ENCODE measurements at regions not wholly inside any gene's neighbourhood (a gene's known extent, or its start where the extent isn't known, plus 50 kb on each side); places are given as distances from the start of the nearest gene placed in this dataset.

- no peaks in the 10 kb centered on the region for H3K4me1 ChIP-seq (ENCODE audit: insufficient read depth, low read length, severe bottlenecking)
- H4K20me1 ChIP-seq (ENCODE audit: insufficient read depth, low read length): no peaks in the 10 kb centered on the region
- H3K4me3 ChIP-seq (ENCODE audit: low read depth, low read length, poor library complexity, severe bottlenecking): no peak overlapping the region
- H3K9me2 ChIP-seq (ENCODE audit: low read depth, low read length): no peaks in the 10 kb centered on the region
- H3K9ac ChIP-seq (ENCODE audit: low read length): no peak overlapping the region
- no peaks in the 10 kb centered on the region for H3K79me2 ChIP-seq (ENCODE audit: insufficient read depth, low read length)
- peaks cover 3% of the 10 kb centered on the region; the same call in 1 of the 2 replicates for H3K27me3 ChIP-seq (ENCODE audit: insufficient read depth, low read length)
- no peaks in the 10 kb centered on the region for H3F3A ChIP-seq (ENCODE audit: insufficient read depth, low read length)
- no peak overlapping the region for H3K27ac ChIP-seq (ENCODE audit: low read depth, low read length, poor library complexity, severe bottlenecking)
- 0 out of 2 replicates have a peak, but pooled peaks cover 3% of the 10 kb centered on the region for H3K9me3 ChIP-seq (ENCODE audit: low read length)
- no peak overlapping the region for H2AFZ ChIP-seq (ENCODE audit: low read length)
- no peak for TF ChIP-seq CTCF (IDR thresholded peaks at IDR 0.05; ENCODE audit: low read length)
- TF ChIP-seq EZH2 (IDR thresholded peaks at IDR 0.05; ENCODE audit: borderline replicate concordance, low read length): no peak
- no peak overlapping the region for H3K4me2 ChIP-seq (ENCODE audit: low read length)
- no peaks in the 10 kb centered on the region for H3K36me3 ChIP-seq (ENCODE audit: insufficient read depth, low read length)
Observed at GRCh38 chr3:154734468-154734867, 304.5 kb upstream of the GPR149 start.

- H3K36me3 ChIP-seq (ENCODE audit: insufficient read depth, low read length): no peaks in the 10 kb centered on the region
- H3K9me2 ChIP-seq (ENCODE audit: low read depth, low read length): no peaks in the 10 kb centered on the region
- no peaks in the 10 kb centered on the region for H3K79me2 ChIP-seq (ENCODE audit: insufficient read depth, low read length)
- no peak overlapping the region for H3K27ac ChIP-seq (ENCODE audit: low read depth, low read length, poor library complexity, severe bottlenecking)
- H3K4me3 ChIP-seq (ENCODE audit: low read depth, low read length, poor library complexity, severe bottlenecking): no peak overlapping the region
- H4K20me1 ChIP-seq (ENCODE audit: insufficient read depth, low read length): no peaks in the 10 kb centered on the region
- H3F3A ChIP-seq (ENCODE audit: insufficient read depth, low read length): no peaks in the 10 kb centered on the region
- H3K4me2 ChIP-seq (ENCODE audit: low read length): no peak overlapping the region
- no peak overlapping the region for H2AFZ ChIP-seq (ENCODE audit: low read length)
- no peaks in the 10 kb centered on the region for H3K4me1 ChIP-seq (ENCODE audit: insufficient read depth, low read length, severe bottlenecking)
- H3K9me3 ChIP-seq (ENCODE audit: low read length): 0 out of 2 replicates have a peak, but pooled peaks cover 3% of the 10 kb centered on the region
- no peak overlapping the region for H3K9ac ChIP-seq (ENCODE audit: low read length)
- TF ChIP-seq CTCF (IDR thresholded peaks at IDR 0.05; ENCODE audit: low read length) (peak; percentile 17; the same call in 1 of the 2 replicates), EZH2 (IDR thresholded peaks at IDR 0.05; ENCODE audit: borderline replicate concordance, low read length) (no peak)
- peaks cover 3% of the 10 kb centered on the region; the same call in 1 of the 2 replicates for H3K27me3 ChIP-seq (ENCODE audit: insufficient read depth, low read length)
Observed at GRCh38 chr3:154730186-154730585, 300.2 kb upstream of the GPR149 start.

DNA sequence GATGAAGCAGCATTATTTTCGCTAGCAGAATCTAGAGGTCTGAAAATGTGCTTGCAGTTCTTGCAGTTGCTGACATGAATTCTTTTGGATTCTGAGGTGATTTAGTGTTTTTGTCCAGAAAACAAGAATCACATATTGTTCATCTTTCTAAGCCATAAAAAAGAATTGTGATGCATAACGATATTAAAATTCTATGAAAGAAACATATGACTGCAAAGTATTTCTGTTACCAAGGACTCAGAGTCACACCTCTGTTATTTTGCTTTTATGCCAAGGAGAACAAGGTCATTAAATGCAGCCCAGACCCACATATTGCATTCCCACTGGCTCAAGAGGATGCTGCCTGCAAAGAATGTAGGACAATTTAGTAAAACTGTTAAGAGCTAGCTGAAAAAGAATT is 299.8 kb upstream of the GPR149 start:
- Histone ChIP-seq H2AFZ (ENCODE audit: low read length) (no peak overlapping the region), H3K9me3 (ENCODE audit: low read length) (0 out of 2 replicates have a peak, but pooled peaks cover 3% of the 10 kb centered on the region), H3K4me3 (ENCODE audit: low read depth, low read length, poor library complexity, severe bottlenecking) (no peak overlapping the region), H3K27me3 (ENCODE audit: insufficient read depth, low read length) (peaks cover 3% of the 10 kb centered on the region; the same call in 1 of the 2 replicates), H3K27ac (ENCODE audit: low read depth, low read length, poor library complexity, severe bottlenecking) (no peak overlapping the region), H3K4me1 (ENCODE audit: insufficient read depth, low read length, severe bottlenecking) (no peaks in the 10 kb centered on the region), H4K20me1 (ENCODE audit: insufficient read depth, low read length) (no peaks in the 10 kb centered on the region), H3K4me2 (ENCODE audit: low read length) (no peak overlapping the region), H3K9me2 (ENCODE audit: low read depth, low read length) (no peaks in the 10 kb centered on the region), H3F3A (ENCODE audit: insufficient read depth, low read length) (no peaks in the 10 kb centered on the region), H3K36me3 (ENCODE audit: insufficient read depth, low read length) (no peaks in the 10 kb centered on the region), H3K79me2 (ENCODE audit: insufficient read depth, low read length) (no peaks in the 10 kb centered on the region), H3K9ac (ENCODE audit: low read length) (no peak overlapping the region)
- TF ChIP-seq CTCF (IDR thresholded peaks at IDR 0.05; ENCODE audit: low read length) (no peak), EZH2 (IDR thresholded peaks at IDR 0.05; ENCODE audit: borderline replicate concordance, low read length) (no peak)

Measured in OCI-LY1 (cell line).